ENCODE measurements at regions not wholly inside any gene's neighbourhood (a gene's known extent, or its start where the extent isn't known, plus 50 kb on each side); places are given as distances from the start of the nearest gene placed in this dataset.

GRCh38 chr11:32164836-32165235 lies 74.0 kb downstream of the RCN1 start:
- H3K27ac ChIP-seq = no peak overlapping the region
- 88 to 97% methylated on average over 3 of the region's 3 CpGs for whole genome bisulfite sequencing, 2 donors
- no peaks in the 10 kb centered on the region for H3K36me3 ChIP-seq
- no peak overlapping the region for H3K4me3 ChIP-seq
- no peaks in the 10 kb centered on the region for H3K9me3 ChIP-seq
- intact Hi-C loops (cut with DNase I) = no loop called here
- peaks cover 0 to 13% (median 0%) of the 10 kb centered on the region in 7 donors for H3K27me3 ChIP-seq
- no peaks in the 10 kb centered on the region for H3K4me1 ChIP-seq
- DNase-seq (no peak), ATAC-seq (no peak)
- TF ChIP-seq, protein P1, sequence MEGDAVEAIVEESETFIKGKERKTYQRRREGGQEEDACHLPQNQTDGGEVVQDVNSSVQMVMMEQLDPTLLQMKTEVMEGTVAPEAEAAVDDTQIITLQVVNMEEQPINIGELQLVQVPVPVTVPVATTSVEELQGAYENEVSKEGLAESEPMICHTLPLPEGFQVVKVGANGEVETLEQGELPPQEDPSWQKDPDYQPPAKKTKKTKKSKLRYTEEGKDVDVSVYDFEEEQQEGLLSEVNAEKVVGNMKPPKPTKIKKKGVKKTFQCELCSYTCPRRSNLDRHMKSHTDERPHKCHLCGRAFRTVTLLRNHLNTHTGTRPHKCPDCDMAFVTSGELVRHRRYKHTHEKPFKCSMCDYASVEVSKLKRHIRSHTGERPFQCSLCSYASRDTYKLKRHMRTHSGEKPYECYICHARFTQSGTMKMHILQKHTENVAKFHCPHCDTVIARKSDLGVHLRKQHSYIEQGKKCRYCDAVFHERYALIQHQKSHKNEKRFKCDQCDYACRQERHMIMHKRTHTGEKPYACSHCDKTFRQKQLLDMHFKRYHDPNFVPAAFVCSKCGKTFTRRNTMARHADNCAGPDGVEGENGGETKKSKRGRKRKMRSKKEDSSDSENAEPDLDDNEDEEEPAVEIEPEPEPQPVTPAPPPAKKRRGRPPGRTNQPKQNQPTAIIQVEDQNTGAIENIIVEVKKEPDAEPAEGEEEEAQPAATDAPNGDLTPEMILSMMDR (IDR thresholded peaks at IDR 0.05) = no peak

- TF ChIP-seq, protein P1 (IDR thresholded peaks at IDR 0.05) = no peak
- no peaks in the 10 kb centered on the region for H3K9me3 ChIP-seq
- no peaks in the 10 kb centered on the region for H3K36me3 ChIP-seq
- DNase-seq (no peak), ATAC-seq (no peak)
- 90 to 92% methylated on average over 2 of the region's 2 CpGs for WGBS, 2 donors
- intact Hi-C loops (cut with DNase I) = no loop called here
- peaks cover 0 to 14% (median 0%) of the 10 kb centered on the region in 7 donors for H3K27me3 ChIP-seq
- no peak overlapping the region for H3K27ac ChIP-seq
- H3K4me1 ChIP-seq = peaks cover 0 to 15% (median 5%) of the 10 kb centered on the region in 9 donors
- H3K4me3 ChIP-seq = no peak overlapping the region
Observed at GRCh38 chr11:32168924-32169323, 78.0 kb downstream of the RCN1 start.

DNA sequence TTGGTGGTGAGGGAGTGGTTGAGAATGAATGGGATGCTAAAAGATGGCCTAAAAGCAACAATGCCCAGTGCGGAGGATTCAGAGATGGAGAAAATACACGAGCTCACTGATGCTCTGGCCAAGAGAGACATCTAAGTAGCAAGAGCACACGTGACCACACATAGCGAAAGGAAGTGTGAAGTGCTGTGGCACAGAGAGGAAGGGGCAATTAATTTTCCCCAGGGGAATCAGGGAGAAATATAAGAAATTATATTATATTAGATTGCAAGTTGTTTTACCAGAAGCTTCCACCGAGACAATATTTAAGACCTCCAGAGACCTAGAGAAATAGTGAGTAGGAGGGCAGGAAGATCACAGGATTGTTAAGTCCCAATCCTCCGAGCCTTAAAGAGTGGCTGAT lies 80.6 kb downstream of the RCN1 start:
- Histone ChIP-seq H3K4me3 (no peak overlapping the region), H3K27me3 (peaks cover 0 to 10% (median 0%) of the 10 kb centered on the region in 7 donors), H3K4me1 (peaks cover 0 to 15% (median 5%) of the 10 kb centered on the region in 9 donors), H3K36me3 (no peaks in the 10 kb centered on the region), H3K27ac (no peak overlapping the region), H3K9me3 (no peaks in the 10 kb centered on the region)
- ATAC-seq = no peak
- WGBS, 2 donors = 86 to 88% methylated on average over 6 of the region's 6 CpGs
- intact Hi-C loops (cut with DNase I) = loop anchor here in 9 of 10 donors (5.0 to 10.0 kb wide), 8 partner anchors 667 to 1207 kb away; partner anchors contain the start of genes ELP4 (in 1 of the 9) and IMMP1L (in 1 of the 9)
- TF ChIP-seq, protein P1 (IDR thresholded peaks at IDR 0.05) = no peak
- no peak for DNase-seq

DNA sequence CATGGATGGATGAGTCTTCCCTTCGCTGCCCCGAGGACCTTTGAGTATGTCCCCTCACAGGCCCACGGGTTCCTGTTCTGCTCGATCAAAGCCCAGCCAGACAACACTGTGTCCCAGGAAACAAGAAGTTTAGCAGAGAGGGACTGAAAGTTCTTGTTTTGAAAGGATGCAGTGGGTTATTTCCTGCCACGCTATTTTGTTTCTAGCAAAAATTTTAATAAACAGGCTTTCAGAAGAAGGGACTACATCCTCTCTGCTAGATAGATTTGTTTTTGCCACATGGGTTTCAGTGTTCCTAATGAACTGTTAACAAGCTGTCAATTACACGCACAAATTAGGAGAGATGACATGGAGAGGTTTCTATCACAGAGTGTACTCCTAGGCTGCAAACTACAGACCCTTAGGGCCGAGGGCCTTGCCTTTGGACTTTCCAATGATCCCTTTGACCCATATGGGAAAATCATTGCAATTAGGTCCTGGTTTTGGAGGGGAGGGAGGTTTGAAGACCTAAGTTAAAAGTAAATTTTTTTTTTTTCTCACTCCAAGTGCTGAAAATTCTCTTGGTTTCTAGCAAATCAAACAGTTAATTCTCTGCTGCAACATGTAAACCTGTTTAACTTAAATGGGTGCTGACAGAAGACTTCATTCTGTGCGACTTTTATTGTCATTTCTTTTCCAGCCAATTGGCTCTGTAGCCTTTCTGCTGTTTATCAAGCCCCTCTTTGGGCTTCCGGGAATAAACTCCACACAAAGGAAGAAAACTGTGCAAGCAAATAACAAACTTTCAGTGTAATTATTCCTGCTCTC lies 81.4 kb downstream of the RCN1 start:
- Histone ChIP-seq H3K4me1 (peaks cover 0 to 15% (median 5%) of the 10 kb centered on the region in 9 donors), H3K4me3 (peak overlapping the region in 8 of 10 donors; percentile 18 to 48 (median 42)), H3K36me3 (no peaks in the 10 kb centered on the region), H3K27ac (peak overlapping the region in 3 of 10 donors; percentile 4 to 49 (median 7)), H3K9me3 (no peaks in the 10 kb centered on the region), H3K27me3 (peaks cover 0 to 10% (median 0%) of the 10 kb centered on the region in 7 donors)
- ATAC-seq = peak in 1 of 8 donors; percentile 44
- TF ChIP-seq, protein P1 (IDR thresholded peaks at IDR 0.05) = no peak
- DNase-seq = no peak
- intact Hi-C loops (cut with DNase I) = loop anchor here (1.0 to 10.0 kb wide), 11 partner anchors 81 to 1207 kb away; partner anchors contain the start of genes ELP4 (in 1 of the 10), IMMP1L (in 1 of the 10) and RCN1 (in 1 of the 10)
- WGBS, 2 donors = 38 to 49% methylated on average over 9 of the region's 9 CpGs

All from heart right ventricle (tissue), 16 donors.